A549 (cell line): ENCODE measurements at regions not wholly inside any gene's neighbourhood (a gene's known extent, or its start where the extent isn't known, plus 50 kb on each side); places are given as distances from the start of the nearest gene placed in this dataset.

Experiments
- ATAC-seq, 2 experiments: fragments of 200-7000 bp in 1 of 2; fragments of >200 bp in 1 of 2; cut with Nextera tagmentation in 1 of 2; cut with Tn5 transposase in 1 of 2; 3 replicates each; pipeline versions ENCODE4 v1.8.0 to v1.9.1; 2018 to 2020; ENCODE audit warnings: mild to moderate bottlenecking in 1 of 2, moderate library complexity in 1 of 2
- CTCF ChIA-PET: fragments of 300-600 bp; sonication (Branson Sonifier 250); formaldehyde crosslinking; extraction: SDS; loops from one replicate; lab custom pipeline; 2021; ENCODE audit warnings: antibody characterized with exemption, inconsistent platforms; lab: Yijun Ruan, JAX
- POLR2A ChIA-PET: fragments of 350-600 bp; formaldehyde crosslinking; extraction: SDS; loops from one replicate; lab custom pipeline; 2021; ENCODE audit warnings: antibody characterized with exemption, inconsistent platforms; lab: Yijun Ruan, JAX
- DNase-seq, 2 experiments: peaks; one replicate each; pipeline versions ENCODE4 v3.0.0 to v3.0.0-alpha.2; 2011 to 2016; ENCODE audit warnings: low read depth in 1 of 2, low spot score in 1 of 2
- FAIRE-seq: peaks from 2 replicates; lab custom pipeline; 2011; peaks lifted over from hg19 to GRCh38; lab: Jason Lieb, UNC
- H3K27ac ChIP-seq, 2 experiments: fragments of >200 bp; sonication (Bioruptor Twin); formaldehyde crosslinking; 3 replicates each; pipeline ENCODE4 v1.5.1; 2016 to 2017
- H3K4me1 ChIP-seq: fragments of >200 bp; sonication (Bioruptor Twin); formaldehyde crosslinking; 3 replicates; pipeline ENCODE4 v1.6.1; 2016
- H3K4me2 ChIP-seq: fragments of >200 bp; sonication (Bioruptor Twin); formaldehyde crosslinking; 3 replicates; pipeline ENCODE4 v1.6.1; 2016
- H3K4me3 ChIP-seq: fragments of >200 bp; sonication (Bioruptor Twin); formaldehyde crosslinking; 3 replicates; pipeline ENCODE4 v1.5.1; 2016
- H3K9me3 ChIP-seq: fragments of >200 bp; sonication (Bioruptor Twin); formaldehyde crosslinking; 3 replicates; pipeline ENCODE4 v1.6.1; 2016
- FOSB ChIP-seq: fragments of 250-450 bp; sonication (Bioruptor Pico); IDR thresholded peaks from 2 replicates; pipeline ENCODE4 v1.5.0; 2020; ENCODE audit warnings: mild to moderate bottlenecking, moderate library complexity
- FOXS1 ChIP-seq: fragments of 250-450 bp; sonication (Bioruptor Pico); IDR thresholded peaks from 2 replicates; pipeline ENCODE4 v1.5.0; 2020; ENCODE audit warnings: mild to moderate bottlenecking, moderate library complexity
- JUNB ChIP-seq: fragments of >200 bp; sonication (Bioruptor Twin); formaldehyde crosslinking; IDR thresholded peaks from 2 replicates; pipeline ENCODE4 v1.6.1; 2016
- KDM5A ChIP-seq: fragments of 200-600 bp; sonication (generic); IDR thresholded peaks from 2 replicates; pipeline ENCODE4 v1.6.1; 2016; ENCODE audit warnings: antibody characterized with exemption, mild to moderate bottlenecking
- MAFK ChIP-seq: fragments of 450-650 bp; IDR thresholded peaks from 2 replicates; pipeline ENCODE4 v1.6.1; 2014; ENCODE audit not compliant: partially characterized antibody
- MYC ChIP-seq: IDR thresholded peaks from 2 replicates; pipeline ENCODE4 v1.6.1; 2012; ENCODE audit warnings: mild to moderate bottlenecking, inconsistent platforms, low read length, improper control_type of control experiment, borderline replicate concordance
- NFE2L2 ChIP-seq: fragments of 150-350 bp; conservative IDR thresholded peaks from 2 replicates; pipeline ENCODE4 v1.6.1; 2014; ENCODE audit warnings: low read length
- NPAS2 ChIP-seq: fragments of 250-450 bp; sonication (Bioruptor Pico); IDR thresholded peaks from 2 replicates; pipeline ENCODE4 v1.8.0; 2022; ENCODE audit warnings: mild to moderate bottlenecking, moderate library complexity, borderline replicate concordance
- PHF8 ChIP-seq: fragments of 200-600 bp; sonication (generic); IDR thresholded peaks from 2 replicates; pipeline ENCODE4 v1.6.1; 2016; ENCODE audit warnings: low read depth, mild to moderate bottlenecking, antibody characterized with exemption, moderate library complexity, borderline replicate concordance
- POLR2A ChIP-seq: IDR thresholded peaks from 2 replicates; pipeline ENCODE4 v1.6.1; 2012; ENCODE audit warnings: mild to moderate bottlenecking, low read length
- RCOR1 ChIP-seq: fragments of 150-350 bp; IDR thresholded peaks from 2 replicates; pipeline ENCODE4 v1.6.1; 2014; ENCODE audit warnings: antibody characterized with exemption, low read length, low read depth
- ZC3H11A ChIP-seq: fragments of 450-650 bp; IDR thresholded peaks from 2 replicates; pipeline ENCODE4 v1.6.1; 2014; ENCODE audit warnings: antibody characterized with exemption, mild to moderate bottlenecking
- ZFP36 ChIP-seq: fragments of 450-650 bp; IDR thresholded peaks from 2 replicates; pipeline ENCODE4 v1.6.1; 2014; ENCODE audit warnings: borderline replicate concordance; ENCODE audit not compliant: partially characterized antibody
- WGBS: methylation state at CpG from one replicate; pipeline ENCODE4 v1.1.6; 2017; ENCODE audit errors: missing lambda C conversion rate; 5-methylcytosine and 5-hydroxymethylcytosine counted together
- TF ChIP-seq, protein P1 (sequence below): fragments of 250-450 bp; sonication (Bioruptor Pico); IDR thresholded peaks from 2 replicates; pipeline ENCODE4 v1.5.0; 2021; ENCODE audit warnings: mild to moderate bottlenecking, moderate library complexity, borderline replicate concordance
- TF ChIP-seq, protein P2 (sequence below): IDR thresholded peaks from 2 replicates; pipeline ENCODE4 v1.6.1; 2012; ENCODE audit warnings: low read depth, borderline replicate concordance
- TF ChIP-seq, protein P3 (sequence below): fragments of >200 bp; sonication (Bioruptor Twin); formaldehyde crosslinking; IDR thresholded peaks from 3 replicates; pipeline ENCODE4 v1.6.1; 2016
- TF ChIP-seq, protein P4 (sequence below): fragments of 450-650 bp; IDR thresholded peaks from 2 replicates; pipeline ENCODE4 v1.6.1; 2014; ENCODE audit warnings: antibody characterized with exemption

DNA sequence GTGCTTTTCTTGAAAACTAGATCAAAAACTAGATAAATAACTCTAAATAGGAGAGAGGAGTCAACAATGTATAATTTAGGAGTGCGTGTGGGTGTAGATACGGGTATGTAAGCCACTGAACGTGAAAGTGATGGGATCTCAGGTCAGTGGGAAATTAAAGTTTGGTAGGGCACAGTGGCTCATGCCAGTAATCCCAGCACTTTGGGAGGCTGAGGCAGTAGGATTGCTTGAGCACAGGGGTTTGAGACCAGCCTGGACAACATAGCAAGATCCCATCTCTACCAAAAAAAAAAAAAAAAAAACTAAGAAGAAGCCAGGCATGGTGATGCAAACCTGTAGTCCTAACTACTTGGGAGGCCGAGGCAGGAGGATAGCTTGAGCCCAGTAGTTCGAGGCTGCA is 247.1 kb downstream of the ANAPC1 start:
- TF ChIP-seq MAFK (no peak), PHF8 (no peak), NPAS2 (CRISPR knock-in tag) (no peak)
- TF ChIP-seq, protein P1, sequence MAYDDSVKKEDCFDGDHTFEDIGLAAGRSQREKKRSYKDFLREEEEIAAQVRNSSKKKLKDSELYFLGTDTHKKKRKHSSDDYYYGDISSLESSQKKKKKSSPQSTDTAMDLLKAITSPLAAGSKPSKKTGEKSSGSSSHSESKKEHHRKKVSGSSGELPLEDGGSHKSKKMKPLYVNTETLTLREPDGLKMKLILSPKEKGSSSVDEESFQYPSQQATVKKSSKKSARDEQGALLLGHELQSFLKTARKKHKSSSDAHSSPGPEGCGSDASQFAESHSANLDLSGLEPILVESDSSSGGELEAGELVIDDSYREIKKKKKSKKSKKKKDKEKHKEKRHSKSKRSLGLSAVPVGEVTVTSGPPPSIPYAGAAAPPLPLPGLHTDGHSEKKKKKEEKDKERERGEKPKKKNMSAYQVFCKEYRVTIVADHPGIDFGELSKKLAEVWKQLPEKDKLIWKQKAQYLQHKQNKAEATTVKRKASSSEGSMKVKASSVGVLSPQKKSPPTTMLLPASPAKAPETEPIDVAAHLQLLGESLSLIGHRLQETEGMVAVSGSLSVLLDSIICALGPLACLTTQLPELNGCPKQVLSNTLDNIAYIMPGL: no peak
- no peaks in the 10 kb centered on the region for H3K4me1 ChIP-seq
- 0 out of 3 replicates have a peak, but pooled peaks cover 5% of the 10 kb centered on the region for H3K9me3 ChIP-seq
- ChIA-PET POLR2A (no interaction called here), CTCF (no interaction called here)
- WGBS: 48% methylated on average over 5 of the region's 5 CpGs
- FAIRE-seq: no peak
- DNase-seq: no peak
- no peak for ATAC-seq
- H3K4me3 ChIP-seq: no peak overlapping the region
- H3K27ac ChIP-seq: no peak overlapping the region
- no peak overlapping the region for H3K4me2 ChIP-seq

DNA sequence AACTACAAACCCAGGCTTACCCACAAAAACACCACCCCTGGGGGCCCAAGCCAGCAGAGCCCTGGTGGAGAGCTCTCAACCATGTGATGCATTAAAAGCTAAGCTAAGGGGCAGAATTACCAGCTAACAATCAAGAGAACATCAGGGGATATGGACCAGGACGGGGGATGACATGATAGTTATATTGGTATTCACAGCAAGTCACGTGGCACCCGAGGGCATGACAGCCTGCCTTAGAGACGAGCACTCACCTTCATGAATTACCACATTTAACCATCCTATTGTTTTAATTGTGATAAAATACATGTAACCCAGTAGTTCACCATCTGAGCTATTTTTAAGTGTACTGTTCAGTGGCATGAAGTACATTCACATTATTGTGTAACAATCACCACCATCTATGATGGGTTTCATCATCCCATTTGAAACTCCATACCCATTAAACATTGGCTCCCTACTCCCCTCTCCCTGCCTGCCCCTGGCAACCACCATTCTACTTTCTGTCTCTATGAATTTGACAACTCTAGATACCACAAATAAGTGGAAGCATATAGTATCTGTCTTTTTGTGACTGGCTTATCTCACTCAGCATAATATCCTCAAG is 245.6 kb downstream of the ANAPC1 start:
- 30% methylated on average over 4 of the region's 4 CpGs for WGBS
- Histone ChIP-seq H3K4me2 (no peak overlapping the region), H3K27ac (no peak overlapping the region), H3K4me3 (no peak overlapping the region), H3K4me1 (no peaks in the 10 kb centered on the region), H3K9me3 (0 out of 3 replicates have a peak, but pooled peaks cover 5% of the 10 kb centered on the region)
- ATAC-seq (no peak), FAIRE-seq (no peak), DNase-seq (no peak)
- CTCF ChIA-PET: interaction anchor here (0.6 kb wide), 1 partner anchor 1517 kb away, joined by 3 read pairs; no protein-coding TSS in a partner anchor
- TF ChIP-seq, protein P2, sequence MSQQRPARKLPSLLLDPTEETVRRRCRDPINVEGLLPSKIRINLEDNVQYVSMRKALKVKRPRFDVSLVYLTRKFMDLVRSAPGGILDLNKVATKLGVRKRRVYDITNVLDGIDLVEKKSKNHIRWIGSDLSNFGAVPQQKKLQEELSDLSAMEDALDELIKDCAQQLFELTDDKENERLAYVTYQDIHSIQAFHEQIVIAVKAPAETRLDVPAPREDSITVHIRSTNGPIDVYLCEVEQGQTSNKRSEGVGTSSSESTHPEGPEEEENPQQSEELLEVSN: no peak
- TF ChIP-seq, protein P3, sequence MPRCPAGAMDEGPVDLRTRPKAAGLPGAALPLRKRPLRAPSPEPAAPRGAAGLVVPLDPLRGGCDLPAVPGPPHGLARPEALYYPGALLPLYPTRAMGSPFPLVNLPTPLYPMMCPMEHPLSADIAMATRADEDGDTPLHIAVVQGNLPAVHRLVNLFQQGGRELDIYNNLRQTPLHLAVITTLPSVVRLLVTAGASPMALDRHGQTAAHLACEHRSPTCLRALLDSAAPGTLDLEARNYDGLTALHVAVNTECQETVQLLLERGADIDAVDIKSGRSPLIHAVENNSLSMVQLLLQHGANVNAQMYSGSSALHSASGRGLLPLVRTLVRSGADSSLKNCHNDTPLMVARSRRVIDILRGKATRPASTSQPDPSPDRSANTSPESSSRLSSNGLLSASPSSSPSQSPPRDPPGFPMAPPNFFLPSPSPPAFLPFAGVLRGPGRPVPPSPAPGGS: no peak
- TF ChIP-seq POLR2A (no peak), FOXS1 (CRISPR knock-in tag) (no peak), JUNB (no peak), FOSB (CRISPR knock-in tag) (no peak), NFE2L2 (no peak), RCOR1 (no peak)
- TF ChIP-seq, protein P1: no peak
- POLR2A ChIA-PET: no interaction called here

DNA sequence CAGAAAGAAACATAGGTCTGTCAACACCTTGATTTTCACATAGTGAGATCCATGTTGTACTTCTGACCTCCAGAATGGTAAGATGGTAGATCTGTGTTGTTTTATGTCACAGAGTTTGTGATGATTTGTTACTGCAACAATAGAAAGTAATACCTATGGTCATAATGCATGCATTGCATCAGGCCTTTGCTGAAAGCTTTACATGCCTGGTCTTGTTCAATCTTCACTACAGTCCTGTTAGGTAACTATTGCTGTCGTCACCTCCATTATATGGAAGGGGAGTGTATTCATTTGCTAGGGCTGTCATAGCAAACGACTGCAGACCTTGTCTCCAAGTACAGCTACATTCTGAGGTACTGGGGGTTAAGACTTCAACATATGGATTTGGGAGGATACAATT is 243.5 kb downstream of the ANAPC1 start:
- Histone ChIP-seq H3K4me3 (no peak overlapping the region), H3K9me3 (0 out of 3 replicates have a peak, but pooled peaks cover 5% of the 10 kb centered on the region), H3K4me1 (no peaks in the 10 kb centered on the region), H3K4me2 (no peak overlapping the region), H3K27ac (no peak overlapping the region)
- WGBS: 43% methylated on average over 2 of the region's 2 CpGs
- FAIRE-seq (no peak), ATAC-seq (no peak), DNase-seq (no peak)
- TF ChIP-seq MYC (no peak), FOSB (CRISPR knock-in tag) (no peak), ZC3H11A (no peak), KDM5A (no peak), ZFP36 (no peak), MAFK (no peak)
- TF ChIP-seq, protein P4, sequence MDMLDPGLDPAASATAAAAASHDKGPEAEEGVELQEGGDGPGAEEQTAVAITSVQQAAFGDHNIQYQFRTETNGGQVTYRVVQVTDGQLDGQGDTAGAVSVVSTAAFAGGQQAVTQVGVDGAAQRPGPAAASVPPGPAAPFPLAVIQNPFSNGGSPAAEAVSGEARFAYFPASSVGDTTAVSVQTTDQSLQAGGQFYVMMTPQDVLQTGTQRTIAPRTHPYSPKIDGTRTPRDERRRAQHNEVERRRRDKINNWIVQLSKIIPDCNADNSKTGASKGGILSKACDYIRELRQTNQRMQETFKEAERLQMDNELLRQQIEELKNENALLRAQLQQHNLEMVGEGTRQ: no peak
- CTCF ChIA-PET: interaction anchor here (0.7 kb wide), 1 partner anchor 649 kb away, joined by 3 read pairs; no protein-coding TSS in a partner anchor
- POLR2A ChIA-PET: no interaction called here
